Activated CD4-positive, alpha-beta T cell treated with anti-CD3 and anti-CD28 coated beads for 36 hours (primary cell): ENCODE measurements at regions not wholly inside any gene's neighbourhood (a gene's known extent, or its start where the extent isn't known, plus 50 kb on each side); places are given as distances from the start of the nearest gene placed in this dataset.
A peak's percentile ranks its signal among the peaks of the same experiment; 100 is the strongest.

Experiments used
- ATAC-seq: fragments of 200-7000 bp; cut with Tn5 transposase; one replicate; pipeline ENCODE4 v1.10.0; 2021; ENCODE audit warnings: mild to moderate bottlenecking, moderate library complexity
- CTCF ChIA-PET: fragments of 350-600 bp; sonication (Branson Sonifier 250); formaldehyde crosslinking; loops from one replicate; lab custom pipeline; 2021; ENCODE audit warnings: antibody characterized with exemption; lab: Charles Lee
- POLR2A ChIA-PET: fragments of 350-600 bp; sonication (Branson Sonifier 250); formaldehyde crosslinking; loops from one replicate; lab custom pipeline; 2021; ENCODE audit warnings: antibody characterized with exemption, inconsistent platforms; lab: Charles Lee
- DNase-seq: peaks from one replicate; pipeline ENCODE4 v3.0.0-alpha.2; 2020
- H3K27ac Mint-ChIP-seq: one replicate; pipeline ENCODE4 v1.8.0; 2021; ENCODE audit warnings: mixed read lengths
- H3K27me3 Mint-ChIP-seq: one replicate; pipeline ENCODE4 v1.8.0; 2021; ENCODE audit warnings: mixed read lengths
- H3K36me3 Mint-ChIP-seq: one replicate; pipeline ENCODE4 v1.8.0; 2021; ENCODE audit warnings: low read depth, mixed read lengths
- H3K4me1 Mint-ChIP-seq: one replicate; pipeline ENCODE4 v1.8.0; 2021; ENCODE audit warnings: mixed read lengths
- H3K4me3 Mint-ChIP-seq: one replicate; pipeline ENCODE4 v1.8.0; 2021; ENCODE audit warnings: mild to moderate bottlenecking, moderate library complexity, mixed read lengths
- H3K9me3 Mint-ChIP-seq: one replicate; pipeline ENCODE4 v1.8.0; 2021; ENCODE audit warnings: low read depth, mixed read lengths
- intact Hi-C, 2 experiments: fragments of 100-400 bp; cut with DNase I in 1 of 2; cut with micrococcal nuclease in 1 of 2; formaldehyde crosslinking; loops; one replicate each; pipeline versions ENCODE4 v1.14.2 to v1.15.1; 2022 to 2024; cut with DNase I, micrococcal nuclease

DNA sequence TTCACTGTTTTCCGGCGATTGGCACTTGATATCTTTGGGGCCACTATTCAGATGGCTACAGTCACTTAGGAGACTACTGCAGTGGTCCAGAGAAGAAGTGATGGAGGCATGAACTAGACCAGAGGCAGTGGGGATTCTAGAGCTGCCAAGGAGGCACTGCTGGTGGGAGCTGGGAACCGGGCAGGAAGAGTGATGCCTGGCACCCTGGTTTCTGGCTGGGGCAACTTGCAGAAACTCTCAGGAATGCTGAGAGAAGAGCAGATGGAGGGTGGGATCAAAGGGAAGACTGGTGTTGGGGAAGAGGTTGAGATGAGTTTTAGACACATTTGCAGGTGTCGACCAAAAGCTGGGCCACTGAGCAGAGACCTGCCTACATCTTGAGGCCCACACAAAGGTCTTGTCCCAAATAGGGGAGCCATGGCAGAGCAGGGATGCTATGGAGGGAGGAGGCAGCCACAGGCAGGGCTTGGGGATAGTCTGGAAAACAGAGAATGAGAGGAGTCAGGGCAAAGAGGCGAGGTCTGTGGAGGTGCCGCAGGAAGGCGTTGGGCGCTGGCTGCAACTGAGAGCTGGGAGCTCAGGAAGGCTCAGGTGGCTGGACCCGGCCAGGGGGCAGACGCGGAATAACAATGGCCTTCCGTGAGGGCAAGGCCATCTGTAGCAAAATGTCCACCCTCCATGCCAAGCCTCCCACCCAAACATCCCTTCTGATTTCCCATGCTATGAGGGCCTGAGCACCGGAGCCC lies 118.9 kb downstream of the TOMM20 start:
- Mint-ChIP-seq H3K36me3 (peaks cover 28% of the 10 kb centered on the region), H3K4me3 (no peak overlapping the region), H3K27ac (peak overlapping the region; percentile 96), H3K27me3 (no peaks in the 10 kb centered on the region), H3K9me3 (peaks cover 15% of the 10 kb centered on the region), H3K4me1 (peaks cover 91% of the 10 kb centered on the region)
- intact Hi-C loops = loop anchor here (2.0 kb wide), 5 partner anchors 29 to 521 kb away; partner anchors contain the start of gene TOMM20 (in 1 of the 2)
- CTCF ChIA-PET = interaction anchor here (0.9 to 1.2 kb wide), 4 partner anchors 23 to 158 kb away, joined by 3 to 5 read pairs (median 3); no protein-coding TSS in a partner anchor
- ATAC-seq (no peak), DNase-seq (peak; percentile 6)
- POLR2A ChIA-PET = no interaction called here

- H3K36me3 Mint-ChIP-seq = peaks cover 28% of the 10 kb centered on the region
- H3K4me3 Mint-ChIP-seq = no peak overlapping the region
- ChIA-PET POLR2A (no interaction called here), CTCF (interaction anchor here (0.9 to 1.2 kb wide), 3 partner anchors 23 to 157 kb away, joined by 3 to 5 read pairs (median 3); no protein-coding TSS in a partner anchor)
- intact Hi-C loops = no loop called here
- peak; percentile 6 for DNase-seq
- no peaks in the 10 kb centered on the region for H3K27me3 Mint-ChIP-seq
- H3K4me1 Mint-ChIP-seq = peaks cover 88% of the 10 kb centered on the region
- no peak for ATAC-seq
- peaks cover 15% of the 10 kb centered on the region for H3K9me3 Mint-ChIP-seq
- H3K27ac Mint-ChIP-seq = peak overlapping the region; percentile 96
Observed at GRCh38 chr1:235009074-235009473, 119.6 kb downstream of the TOMM20 start.

- intact Hi-C loops = no loop called here
- Mint-ChIP-seq H3K9me3 (peaks cover 15% of the 10 kb centered on the region), H3K27me3 (no peaks in the 10 kb centered on the region), H3K4me3 (no peak overlapping the region), H3K36me3 (peaks cover 26% of the 10 kb centered on the region), H3K27ac (peak overlapping the region; percentile 96), H3K4me1 (peaks cover 82% of the 10 kb centered on the region)
- DNase-seq (no peak), ATAC-seq (peak; percentile 4)
- ChIA-PET POLR2A (no interaction called here), CTCF (interaction anchor here (1.5 kb wide), 1 partner anchor 33 kb away, joined by 3 read pairs; no protein-coding TSS in a partner anchor)
Observed at GRCh38 chr1:235008239-235008638, 120.4 kb downstream of the TOMM20 start.

DNA sequence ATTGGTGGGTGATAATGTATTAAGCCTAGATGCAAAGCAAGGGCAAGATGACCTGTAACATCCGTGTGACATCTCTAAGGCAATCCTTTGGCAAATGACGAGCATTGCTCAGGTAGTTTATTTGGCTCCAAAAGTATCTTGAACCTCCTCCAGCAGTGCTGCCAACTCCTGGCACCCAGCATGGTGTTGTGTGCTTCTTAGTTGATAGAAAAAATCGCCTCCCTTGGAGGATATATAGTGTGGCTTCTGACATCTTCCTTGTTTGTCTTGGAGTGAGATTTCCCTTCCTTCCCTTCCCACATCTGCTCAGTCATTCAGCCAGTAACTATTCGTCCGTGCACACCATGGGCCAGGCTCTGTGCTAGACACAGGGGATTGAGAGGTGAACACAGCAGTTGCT lies 121.8 kb downstream of the TOMM20 start:
- Mint-ChIP-seq H3K27me3 (no peaks in the 10 kb centered on the region), H3K9me3 (peaks cover 15% of the 10 kb centered on the region), H3K36me3 (peaks cover 22% of the 10 kb centered on the region), H3K27ac (peak overlapping the region; percentile 70), H3K4me1 (peaks cover 74% of the 10 kb centered on the region), H3K4me3 (no peak overlapping the region)
- ATAC-seq = no peak
- DNase-seq = no peak
- CTCF ChIA-PET = interaction anchor here (0.7 kb wide), 1 partner anchor 96 kb away, joined by 3 read pairs; no protein-coding TSS in a partner anchor
- intact Hi-C loops = no loop called here
- POLR2A ChIA-PET = no interaction called here

- Mint-ChIP-seq H3K9me3 (peaks cover 15% of the 10 kb centered on the region), H3K4me3 (no peak overlapping the region), H3K27me3 (no peaks in the 10 kb centered on the region), H3K27ac (no peak overlapping the region), H3K36me3 (peaks cover 22% of the 10 kb centered on the region), H3K4me1 (peaks cover 68% of the 10 kb centered on the region)
- intact Hi-C loops = no loop called here
- ATAC-seq (peak; percentile 49), DNase-seq (peak; percentile 56)
- ChIA-PET CTCF (interaction anchor here (0.7 to 1.4 kb wide), 2 partner anchors 78 to 97 kb away, joined by 3 to 4 read pairs; no protein-coding TSS in a partner anchor), POLR2A (no interaction called here)
Observed at GRCh38 chr1:235006132-235006721, 122.4 kb downstream of the TOMM20 start.

DNA sequence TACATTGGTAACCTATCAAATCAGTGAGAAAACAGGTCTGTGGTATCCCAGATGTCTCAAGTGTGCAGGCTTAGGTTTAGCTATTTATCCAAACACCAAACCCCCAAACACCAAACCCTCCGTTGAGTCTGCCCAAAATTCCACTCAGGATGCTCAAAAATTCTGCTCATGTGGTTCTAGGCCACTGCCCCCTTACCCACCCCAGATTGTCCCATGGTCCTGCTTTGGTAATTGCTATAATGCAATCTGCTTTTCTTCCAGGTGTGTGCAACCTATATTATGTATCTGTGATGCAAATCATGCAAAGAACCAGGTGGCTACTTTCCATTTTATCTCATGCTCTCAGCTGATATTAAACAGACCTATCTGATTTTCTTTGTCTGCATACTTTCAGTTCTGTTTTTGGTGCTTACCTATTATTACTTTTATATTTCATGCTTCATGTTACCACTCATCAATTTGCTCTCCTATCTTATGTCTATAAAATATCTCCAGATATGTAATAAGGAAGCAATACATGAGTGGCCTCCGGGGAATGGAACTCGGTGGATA lies 123.7 kb downstream of the TOMM20 start:
- H3K27me3 Mint-ChIP-seq = no peaks in the 10 kb centered on the region
- peaks cover 15% of the 10 kb centered on the region for H3K9me3 Mint-ChIP-seq
- H3K27ac Mint-ChIP-seq = no peak overlapping the region
- H3K4me1 Mint-ChIP-seq = peaks cover 55% of the 10 kb centered on the region
- DNase-seq (no peak), ATAC-seq (no peak)
- peaks cover 20% of the 10 kb centered on the region for H3K36me3 Mint-ChIP-seq
- intact Hi-C loops = no loop called here
- ChIA-PET POLR2A (no interaction called here), CTCF (interaction anchor here (1.3 to 1.4 kb wide), 2 partner anchors 77 to 520 kb away, joined by 3 to 4 read pairs; no protein-coding TSS in a partner anchor)
- H3K4me3 Mint-ChIP-seq = no peak overlapping the region

GRCh38 chr1:235004276-235004675 lies 124.4 kb downstream of the TOMM20 start:
- ChIA-PET CTCF (interaction anchor here (1.3 kb wide), 1 partner anchor 519 kb away, joined by 3 read pairs; no protein-coding TSS in a partner anchor), POLR2A (no interaction called here)
- ATAC-seq (no peak), DNase-seq (no peak)
- no peaks in the 10 kb centered on the region for H3K27me3 Mint-ChIP-seq
- H3K36me3 Mint-ChIP-seq = peaks cover 15% of the 10 kb centered on the region
- H3K9me3 Mint-ChIP-seq = peaks cover 12% of the 10 kb centered on the region
- intact Hi-C loops = no loop called here
- no peak overlapping the region for H3K4me3 Mint-ChIP-seq
- H3K4me1 Mint-ChIP-seq = peaks cover 49% of the 10 kb centered on the region
- no peak overlapping the region for H3K27ac Mint-ChIP-seq

GRCh38 chr1:235002706-235003300 lies 125.8 kb downstream of the TOMM20 start:
- Mint-ChIP-seq H3K4me3 (no peak overlapping the region), H3K27ac (peak overlapping the region; percentile 48), H3K4me1 (peaks cover 34% of the 10 kb centered on the region), H3K27me3 (no peaks in the 10 kb centered on the region), H3K36me3 (peaks cover 2% of the 10 kb centered on the region), H3K9me3 (peaks cover 4% of the 10 kb centered on the region)
- ATAC-seq (no peak), DNase-seq (no peak)
- POLR2A ChIA-PET = no interaction called here
- intact Hi-C loops = no loop called here
- CTCF ChIA-PET = no interaction called here

DNA sequence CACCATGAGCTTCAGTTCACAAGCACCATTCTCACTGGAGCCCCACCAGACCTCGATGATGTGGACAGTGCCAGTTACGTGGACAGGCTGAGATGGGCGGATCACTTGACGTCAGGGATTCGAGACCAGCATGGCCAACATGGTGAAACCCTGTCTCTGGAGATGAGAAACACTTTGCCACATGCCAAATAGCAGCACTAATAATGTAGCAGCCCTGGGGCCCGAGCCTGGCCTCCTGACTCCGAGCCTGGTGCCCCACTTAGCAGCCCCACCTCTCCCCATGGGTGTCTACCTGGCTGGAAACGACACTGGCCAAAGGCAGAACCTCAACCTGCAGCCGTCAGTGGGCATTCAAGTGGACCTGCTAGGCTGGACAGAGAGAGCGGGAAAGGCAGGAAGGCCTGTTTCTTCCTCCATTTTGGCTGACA lies 129.1 kb downstream of the TOMM20 start:
- no peak overlapping the region for H3K4me3 Mint-ChIP-seq
- CTCF ChIA-PET = interaction anchor here (0.6 to 0.9 kb wide), 2 partner anchors 10 to 75 kb away, joined by 3 read pairs; no protein-coding TSS in a partner anchor
- intact Hi-C loops = no loop called here
- POLR2A ChIA-PET = no interaction called here
- DNase-seq = no peak
- H3K27me3 Mint-ChIP-seq = no peaks in the 10 kb centered on the region
- no peaks in the 10 kb centered on the region for H3K9me3 Mint-ChIP-seq
- H3K4me1 Mint-ChIP-seq = peaks cover 9% of the 10 kb centered on the region
- H3K36me3 Mint-ChIP-seq = no peaks in the 10 kb centered on the region
- H3K27ac Mint-ChIP-seq = no peak overlapping the region
- ATAC-seq = no peak

- POLR2A ChIA-PET = no interaction called here
- intact Hi-C loops = no loop called here
- Mint-ChIP-seq H3K27ac (no peak overlapping the region), H3K27me3 (no peaks in the 10 kb centered on the region), H3K9me3 (no peaks in the 10 kb centered on the region), H3K4me1 (peaks cover 12% of the 10 kb centered on the region), H3K36me3 (no peaks in the 10 kb centered on the region), H3K4me3 (no peak overlapping the region)
- DNase-seq (no peak), ATAC-seq (peak; percentile 33)
- CTCF ChIA-PET = interaction anchor here (0.6 kb wide), 1 partner anchor 209 kb away, joined by 3 read pairs; no protein-coding TSS in a partner anchor
Observed at GRCh38 chr1:234997896-234998741, 130.5 kb downstream of the TOMM20 start.
